DOHH2 (cell line): ENCODE measurements at regions not wholly inside any gene's neighbourhood (a gene's known extent, or its start where the extent isn't known, plus 50 kb on each side); places are given as distances from the start of the nearest gene placed in this dataset.

Experiments
- H3F3A ChIP-seq: fragments of 200-600 bp; sonication (generic), shearing (Covaris generic); 2 replicates; pipeline ENCODE4 v1.6.0; 2016; ENCODE audit warnings: antibody characterized with exemption, mild to moderate bottlenecking; ENCODE audit not compliant: control insufficient read depth, insufficient read depth
- H3K27ac ChIP-seq: fragments of 200-600 bp; sonication (generic); 2 replicates; pipeline ENCODE4 v1.5.1; 2014; ENCODE audit warnings: low read depth, mild to moderate bottlenecking, low read length, moderate library complexity
- H3K27me3 ChIP-seq: fragments of 200-600 bp; sonication (generic); 2 replicates; pipeline ENCODE4 v1.6.1; 2014; ENCODE audit warnings: mild to moderate bottlenecking, low read length, mixed read lengths; ENCODE audit not compliant: control insufficient read depth
- H3K36me3 ChIP-seq: fragments of 200-600 bp; sonication (generic); 2 replicates; pipeline ENCODE4 v1.6.1; 2014; ENCODE audit warnings: mild to moderate bottlenecking, low read length, moderate library complexity, mixed read lengths; ENCODE audit not compliant: control insufficient read depth
- H3K4me1 ChIP-seq: fragments of 200-600 bp; sonication (generic); 2 replicates; pipeline ENCODE4 v1.6.1; 2014; ENCODE audit warnings: mild to moderate bottlenecking, low read length, mixed read lengths; ENCODE audit not compliant: control insufficient read depth
- H3K4me2 ChIP-seq: fragments of 200-600 bp; sonication (generic); 2 replicates; pipeline ENCODE4 v1.6.0; 2014; ENCODE audit warnings: mild to moderate bottlenecking, low read length, moderate library complexity
- H3K4me3 ChIP-seq: fragments of 200-600 bp; sonication (generic); 2 replicates; pipeline ENCODE4 v1.5.1; 2014; ENCODE audit warnings: mild to moderate bottlenecking, low read length, mixed read lengths
- H3K79me2 ChIP-seq: fragments of 200-600 bp; sonication (generic); 2 replicates; pipeline ENCODE4 v1.6.1; 2014; ENCODE audit warnings: mild to moderate bottlenecking, low read length, mixed read lengths; ENCODE audit not compliant: control insufficient read depth
- H3K9me2 ChIP-seq: fragments of 200-600 bp; sonication (generic); replicated peaks from 2 replicates; pipeline ENCODE4 v1.6.1; 2014; ENCODE audit warnings: mild to moderate bottlenecking, low read length, mixed read lengths; ENCODE audit not compliant: control insufficient read depth
- H3K9me3 ChIP-seq: fragments of 200-600 bp; sonication (generic); 2 replicates; pipeline ENCODE4 v1.6.1; 2014; ENCODE audit warnings: antibody characterized with exemption, low read length, mixed read lengths; ENCODE audit not compliant: control insufficient read depth, insufficient read depth
- H4K20me1 ChIP-seq: fragments of 200-600 bp; sonication (generic); 2 replicates; pipeline ENCODE4 v1.6.0; 2014; ENCODE audit warnings: low read depth, mild to moderate bottlenecking, antibody characterized with exemption, low read length, moderate library complexity; ENCODE audit not compliant: control insufficient read depth, insufficient read depth
- EZH2phosphoT487 ChIP-seq: fragments of 200-600 bp; sonication (generic); IDR thresholded peaks from 2 replicates; pipeline ENCODE4 v1.6.1; 2017; ENCODE audit warnings: borderline replicate concordance, mild to moderate bottlenecking, antibody characterized with exemption, low read length, moderate library complexity, mixed read lengths
- TF ChIP-seq, protein P1 (sequence below): fragments of 200-600 bp; sonication (generic); IDR thresholded peaks from one replicate; pipeline ENCODE4 v1.5.1; 2014; ENCODE audit warnings: antibody characterized with exemption, mild to moderate bottlenecking, low read depth, low read length; ENCODE audit not compliant: poor library complexity, severe bottlenecking

DNA sequence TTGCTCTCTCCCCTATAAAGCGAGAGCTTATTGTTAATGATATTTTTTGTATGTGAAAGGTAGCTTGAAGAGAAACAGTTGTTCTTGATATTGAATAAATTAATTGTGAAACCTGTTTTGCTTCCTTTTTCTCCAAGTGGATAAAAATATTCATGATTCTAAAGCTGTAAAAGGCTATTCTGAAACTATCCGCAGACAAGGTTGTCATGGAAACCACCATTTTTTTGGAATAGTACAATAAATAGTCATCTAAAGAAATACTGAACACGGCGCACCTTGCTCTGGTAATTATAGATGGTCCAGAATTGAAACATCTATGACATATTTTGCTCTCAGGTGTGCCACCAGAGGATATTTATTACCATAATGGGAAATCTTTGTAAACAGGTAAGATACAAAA, 1103.0 kb upstream of the SLC39A10 start:
- TF ChIP-seq, protein P1, sequence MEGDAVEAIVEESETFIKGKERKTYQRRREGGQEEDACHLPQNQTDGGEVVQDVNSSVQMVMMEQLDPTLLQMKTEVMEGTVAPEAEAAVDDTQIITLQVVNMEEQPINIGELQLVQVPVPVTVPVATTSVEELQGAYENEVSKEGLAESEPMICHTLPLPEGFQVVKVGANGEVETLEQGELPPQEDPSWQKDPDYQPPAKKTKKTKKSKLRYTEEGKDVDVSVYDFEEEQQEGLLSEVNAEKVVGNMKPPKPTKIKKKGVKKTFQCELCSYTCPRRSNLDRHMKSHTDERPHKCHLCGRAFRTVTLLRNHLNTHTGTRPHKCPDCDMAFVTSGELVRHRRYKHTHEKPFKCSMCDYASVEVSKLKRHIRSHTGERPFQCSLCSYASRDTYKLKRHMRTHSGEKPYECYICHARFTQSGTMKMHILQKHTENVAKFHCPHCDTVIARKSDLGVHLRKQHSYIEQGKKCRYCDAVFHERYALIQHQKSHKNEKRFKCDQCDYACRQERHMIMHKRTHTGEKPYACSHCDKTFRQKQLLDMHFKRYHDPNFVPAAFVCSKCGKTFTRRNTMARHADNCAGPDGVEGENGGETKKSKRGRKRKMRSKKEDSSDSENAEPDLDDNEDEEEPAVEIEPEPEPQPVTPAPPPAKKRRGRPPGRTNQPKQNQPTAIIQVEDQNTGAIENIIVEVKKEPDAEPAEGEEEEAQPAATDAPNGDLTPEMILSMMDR = no peak
- no peak for TF ChIP-seq EZH2phosphoT487
- Histone ChIP-seq H3K4me1 (no peaks in the 10 kb centered on the region), H4K20me1 (no peaks in the 10 kb centered on the region), H3K9me2 (no peaks in the 10 kb centered on the region), H3K36me3 (no peaks in the 10 kb centered on the region), H3K9me3 (no peaks in the 10 kb centered on the region), H3K4me3 (no peak overlapping the region), H3K27me3 (no peaks in the 10 kb centered on the region), H3K27ac (no peak overlapping the region), H3F3A (no peaks in the 10 kb centered on the region), H3K79me2 (no peaks in the 10 kb centered on the region), H3K4me2 (no peak overlapping the region)

DNA sequence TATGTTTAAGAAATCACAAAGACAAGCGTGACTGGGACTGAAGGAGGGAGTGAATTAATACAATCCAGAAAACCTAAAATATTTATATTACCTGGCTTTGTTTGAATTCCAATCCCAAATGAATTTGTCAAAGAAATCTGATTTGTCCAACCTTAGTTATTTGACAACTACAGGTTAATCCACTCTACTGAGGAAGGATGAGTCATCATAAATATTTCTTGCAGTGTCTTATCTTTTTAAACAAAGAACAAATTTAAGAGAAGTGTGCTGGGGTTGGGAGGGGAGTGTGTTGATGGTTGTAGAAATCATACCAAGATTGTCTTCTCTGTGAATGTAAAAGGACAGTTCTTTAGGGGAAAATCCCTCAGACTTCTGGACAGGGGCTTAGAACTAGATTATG, 1106.3 kb upstream of the SLC39A10 start:
- TF ChIP-seq, protein P1 = no peak
- TF ChIP-seq EZH2phosphoT487 = no peak
- H4K20me1 ChIP-seq = no peaks in the 10 kb centered on the region
- H3K9me2 ChIP-seq = no peaks in the 10 kb centered on the region
- no peaks in the 10 kb centered on the region for H3K4me1 ChIP-seq
- H3K9me3 ChIP-seq = no peaks in the 10 kb centered on the region
- no peaks in the 10 kb centered on the region for H3K27me3 ChIP-seq
- no peaks in the 10 kb centered on the region for H3F3A ChIP-seq
- H3K79me2 ChIP-seq = no peaks in the 10 kb centered on the region
- H3K4me2 ChIP-seq = no peak overlapping the region
- no peak overlapping the region for H3K27ac ChIP-seq
- H3K4me3 ChIP-seq = no peak overlapping the region
- no peaks in the 10 kb centered on the region for H3K36me3 ChIP-seq

DNA sequence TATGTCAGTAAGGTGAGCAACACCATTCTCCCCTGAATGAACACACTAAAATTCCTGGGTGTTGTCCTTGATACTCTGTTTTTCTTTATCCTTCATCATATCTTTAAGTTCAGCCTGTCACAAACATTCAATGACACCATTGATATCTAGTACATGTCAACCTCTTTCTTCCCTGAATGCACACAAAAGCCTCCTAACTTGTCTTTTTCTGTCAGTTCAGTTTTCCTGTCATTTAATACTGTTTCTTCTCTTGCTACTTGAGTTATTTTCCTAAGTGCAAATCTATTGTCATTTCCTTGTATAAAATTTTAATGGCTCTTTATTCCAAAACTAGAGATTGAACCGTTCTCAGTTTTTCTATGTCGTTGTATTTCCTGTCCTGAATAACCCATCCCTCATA, 1107.6 kb upstream of the SLC39A10 start:
- no peak overlapping the region for H3K4me2 ChIP-seq
- no peaks in the 10 kb centered on the region for H3K9me2 ChIP-seq
- no peaks in the 10 kb centered on the region for H3K9me3 ChIP-seq
- no peak overlapping the region for H3K4me3 ChIP-seq
- H3K27me3 ChIP-seq = no peaks in the 10 kb centered on the region
- TF ChIP-seq, protein P1 = no peak
- no peak for TF ChIP-seq EZH2phosphoT487
- no peaks in the 10 kb centered on the region for H3K4me1 ChIP-seq
- H3K79me2 ChIP-seq = no peaks in the 10 kb centered on the region
- H4K20me1 ChIP-seq = no peaks in the 10 kb centered on the region
- no peaks in the 10 kb centered on the region for H3F3A ChIP-seq
- H3K36me3 ChIP-seq = no peaks in the 10 kb centered on the region
- no peak overlapping the region for H3K27ac ChIP-seq

DNA sequence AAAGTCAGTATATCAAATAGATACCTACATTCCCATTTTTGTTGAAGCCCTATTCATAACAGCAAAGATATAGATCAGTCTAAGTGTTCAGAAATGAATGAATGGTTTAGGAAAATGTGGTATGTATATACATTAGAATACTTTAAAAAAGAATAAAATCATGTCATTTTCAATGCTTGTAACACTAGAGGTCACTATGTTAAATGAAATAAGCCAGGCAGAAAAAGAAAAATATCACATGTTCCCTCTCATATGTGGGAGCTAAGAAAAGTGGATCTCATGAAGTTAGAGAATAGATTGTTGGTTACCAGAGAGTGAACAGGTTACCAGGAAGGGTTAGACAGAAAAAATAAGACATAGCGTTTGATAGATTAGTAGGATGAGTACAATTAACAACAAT, 1111.0 kb upstream of the SLC39A10 start:
- Histone ChIP-seq H3K36me3 (no peaks in the 10 kb centered on the region), H3K27ac (no peak overlapping the region), H3K9me2 (no peaks in the 10 kb centered on the region), H3K4me3 (no peak overlapping the region), H3K4me2 (no peak overlapping the region), H3K4me1 (no peaks in the 10 kb centered on the region), H3K27me3 (no peaks in the 10 kb centered on the region), H3F3A (no peaks in the 10 kb centered on the region), H3K79me2 (no peaks in the 10 kb centered on the region), H3K9me3 (no peaks in the 10 kb centered on the region), H4K20me1 (no peaks in the 10 kb centered on the region)
- TF ChIP-seq EZH2phosphoT487 = no peak
- TF ChIP-seq, protein P1 = peak; percentile 35
